ENCODE measurements at regions not wholly inside any gene's neighbourhood (a gene's known extent, or its start where the extent isn't known, plus 50 kb on each side); places are given as distances from the start of the nearest gene placed in this dataset.

GRCh38 chr10:15451137-15452094, 80.3 kb upstream of the FAM171A1 start:
- no peaks in the 10 kb centered on the region for H3K36me3 ChIP-seq (ENCODE audit: control insufficient read depth, insufficient read depth, low read length)
- H2AFZ ChIP-seq (ENCODE audit: low read length), result no peak overlapping the region
- H3K27me3 ChIP-seq (ENCODE audit: control insufficient read depth, insufficient read depth, low read length), result no peaks in the 10 kb centered on the region
- H3K4me3 ChIP-seq (replicated peaks in 1 of 4; ENCODE audit: control extremely low read depth in 1 of 4, insufficient read depth in 1 of 4, low read depth in 3 of 4, low read length in 4 of 4), result no peak overlapping the region
- H3K79me2 ChIP-seq (ENCODE audit: control insufficient read depth, insufficient read depth, low read length), result no peaks in the 10 kb centered on the region
- H3K9me3 ChIP-seq (ENCODE audit: control insufficient read depth, insufficient read depth, low read depth, low read length), result no peaks in the 10 kb centered on the region
- no peak overlapping the region for H3K9ac ChIP-seq (ENCODE audit: insufficient read depth, low read length)
- no peaks in the 10 kb centered on the region for H3K4me1 ChIP-seq (ENCODE audit: control insufficient read depth, extremely low read depth, insufficient read depth, low read length)
- no peaks in the 10 kb centered on the region for H4K20me1 ChIP-seq (ENCODE audit: control insufficient read depth, extremely low read depth, insufficient read depth, low read length)
- TF ChIP-seq EZH2 (IDR thresholded peaks at IDR 0.05; ENCODE audit: low read length, missing control alignments), result no peak
- no peak for TF ChIP-seq CTCF (conservative IDR thresholded peaks at IDR 0.05 in 1 of 2, IDR thresholded peaks at IDR 0.05 in 1 of 2; ENCODE audit: low read depth in 1 of 2, low read length in 2 of 2)
- no peak overlapping the region for H3K4me2 ChIP-seq (ENCODE audit: extremely low read depth, insufficient read depth, low read length)
- DNase-seq (ENCODE audit: low read depth in 2 of 2), result no peak
- H3K27ac ChIP-seq (ENCODE audit: insufficient read depth, low read length), result no peak overlapping the region

- no peak for TF ChIP-seq EZH2 (IDR thresholded peaks at IDR 0.05; ENCODE audit: low read length, missing control alignments)
- no peak for TF ChIP-seq CTCF (conservative IDR thresholded peaks at IDR 0.05 in 1 of 2, IDR thresholded peaks at IDR 0.05 in 1 of 2; ENCODE audit: low read depth in 1 of 2, low read length in 2 of 2)
Observed at GRCh38 chr10:15448598-15448997, 77.5 kb upstream of the FAM171A1 start.

GRCh38 chr10:15445006-15445390, 73.9 kb upstream of the FAM171A1 start:
- H3K9me3 ChIP-seq (ENCODE audit: control insufficient read depth, insufficient read depth, low read depth, low read length), result no peaks in the 10 kb centered on the region
- no peaks in the 10 kb centered on the region for H3K27me3 ChIP-seq (ENCODE audit: control insufficient read depth, insufficient read depth, low read length)
- no peak for DNase-seq (ENCODE audit: low read depth in 2 of 2)
- H3K4me3 ChIP-seq (replicated peaks in 1 of 4; ENCODE audit: control extremely low read depth in 1 of 4, insufficient read depth in 1 of 4, low read depth in 3 of 4, low read length in 4 of 4), result no peak overlapping the region
- no peak overlapping the region for H3K9ac ChIP-seq (ENCODE audit: insufficient read depth, low read length)
- no peaks in the 10 kb centered on the region for H3K36me3 ChIP-seq (ENCODE audit: control insufficient read depth, insufficient read depth, low read length)
- no peak overlapping the region for H2AFZ ChIP-seq (ENCODE audit: low read length)
- H3K27ac ChIP-seq (ENCODE audit: insufficient read depth, low read length), result no peak overlapping the region
- TF ChIP-seq EZH2 (IDR thresholded peaks at IDR 0.05; ENCODE audit: low read length, missing control alignments), result no peak
- TF ChIP-seq CTCF (conservative IDR thresholded peaks at IDR 0.05 in 1 of 2, IDR thresholded peaks at IDR 0.05 in 1 of 2; ENCODE audit: low read depth in 1 of 2, low read length in 2 of 2), result no peak
- no peaks in the 10 kb centered on the region for H4K20me1 ChIP-seq (ENCODE audit: control insufficient read depth, extremely low read depth, insufficient read depth, low read length)
- H3K4me2 ChIP-seq (ENCODE audit: extremely low read depth, insufficient read depth, low read length), result no peak overlapping the region
- H3K4me1 ChIP-seq (ENCODE audit: control insufficient read depth, extremely low read depth, insufficient read depth, low read length), result no peaks in the 10 kb centered on the region
- no peaks in the 10 kb centered on the region for H3K79me2 ChIP-seq (ENCODE audit: control insufficient read depth, insufficient read depth, low read length)

More at GRCh38 chr10:15448598-15448997, 77.5 kb upstream of the FAM171A1 start:
- no peak overlapping the region for H2AFZ ChIP-seq (ENCODE audit: low read length)
- H3K4me3 ChIP-seq (replicated peaks in 1 of 4; ENCODE audit: control extremely low read depth in 1 of 4, insufficient read depth in 1 of 4, low read depth in 3 of 4, low read length in 4 of 4), result no peak overlapping the region
- H3K27me3 ChIP-seq (ENCODE audit: control insufficient read depth, insufficient read depth, low read length), result no peaks in the 10 kb centered on the region
- no peaks in the 10 kb centered on the region for H3K79me2 ChIP-seq (ENCODE audit: control insufficient read depth, insufficient read depth, low read length)
- no peaks in the 10 kb centered on the region for H3K36me3 ChIP-seq (ENCODE audit: control insufficient read depth, insufficient read depth, low read length)
- H3K9ac ChIP-seq (ENCODE audit: insufficient read depth, low read length), result no peak overlapping the region
- H3K4me1 ChIP-seq (ENCODE audit: control insufficient read depth, extremely low read depth, insufficient read depth, low read length), result no peaks in the 10 kb centered on the region
- H3K4me2 ChIP-seq (ENCODE audit: extremely low read depth, insufficient read depth, low read length), result no peak overlapping the region
- H3K9me3 ChIP-seq (ENCODE audit: control insufficient read depth, insufficient read depth, low read depth, low read length), result no peaks in the 10 kb centered on the region
- DNase-seq (ENCODE audit: low read depth in 2 of 2), result no peak
- H4K20me1 ChIP-seq (ENCODE audit: control insufficient read depth, extremely low read depth, insufficient read depth, low read length), result no peaks in the 10 kb centered on the region
- H3K27ac ChIP-seq (ENCODE audit: insufficient read depth, low read length), result no peak overlapping the region
